ENCODE measurements at regions not wholly inside any gene's neighbourhood (a gene's known extent, or its start where the extent isn't known, plus 50 kb on each side); places are given as distances from the start of the nearest gene placed in this dataset.

- Histone ChIP-seq H3F3A (replicated peaks; ENCODE audit: low read depth) (no peaks in the 10 kb centered on the region), H3K4me2 (no peak overlapping the region), H4K20me1 (replicated peaks; ENCODE audit: insufficient read depth) (no peaks in the 10 kb centered on the region), H3K4me1 (ENCODE audit: insufficient read depth) (no peaks in the 10 kb centered on the region), H3K9me2 (ENCODE audit: insufficient read depth) (no peaks in the 10 kb centered on the region), H2AFZ (no peak overlapping the region), H3K79me2 (replicated peaks; ENCODE audit: insufficient read depth) (no peaks in the 10 kb centered on the region), H3K27ac (ENCODE audit: low read depth) (no peak overlapping the region), H3K27me3 (ENCODE audit: insufficient read depth) (no peaks in the 10 kb centered on the region), H3K4me3 (no peak overlapping the region), H3K36me3 (ENCODE audit: insufficient read depth) (no peaks in the 10 kb centered on the region)
- Mint-ChIP-seq H3K9me3 (no peaks in the 10 kb centered on the region; the same call in 2 of the 3 replicates), H3K27me3 (ENCODE audit: insufficient read depth, low read depth, poor library complexity) (no peaks in the 10 kb centered on the region), H3K4me1 (no peaks in the 10 kb centered on the region), H3K36me3 (ENCODE audit: low read depth) (no peaks in the 10 kb centered on the region), H3K27ac (no peak overlapping the region), H3K4me3 (no peak overlapping the region)
- DNase-seq (ENCODE audit: low spot score) = no peak
- TF ChIP-seq POLR2AphosphoS5 (IDR thresholded peaks at IDR 0.05; ENCODE audit: low read depth) = no peak
- no peak for TF ChIP-seq NANOG (IDR thresholded peaks at IDR 0.05; ENCODE audit: borderline replicate concordance)
- TF ChIP-seq JUNB (IDR thresholded peaks at IDR 0.05; ENCODE audit: unreplicated experiment) = no peak
- TF ChIP-seq ZNF114 (CRISPR knock-in tag; IDR thresholded peaks at IDR 0.05) = no peak
- no peak for TF ChIP-seq EZH2phosphoT487 (IDR thresholded peaks at IDR 0.05; ENCODE audit: unreplicated experiment)
- no peak for TF ChIP-seq CREB1 (CRISPR knock-in tag; IDR thresholded peaks at IDR 0.05; ENCODE audit: low read depth)
- TF ChIP-seq EZH2 (IDR thresholded peaks at IDR 0.05; ENCODE audit: low read depth, unreplicated experiment) = no peak
- TF ChIP-seq REST (IDR thresholded peaks at IDR 0.05; ENCODE audit: unreplicated experiment) = no peak
- no peak for TF ChIP-seq ETS1 (IDR thresholded peaks at IDR 0.05)
- ATAC-seq = no peak
Observed at GRCh38 chr12:73301530-73301929, 1029.4 kb downstream of the TRHDE start.

DNA sequence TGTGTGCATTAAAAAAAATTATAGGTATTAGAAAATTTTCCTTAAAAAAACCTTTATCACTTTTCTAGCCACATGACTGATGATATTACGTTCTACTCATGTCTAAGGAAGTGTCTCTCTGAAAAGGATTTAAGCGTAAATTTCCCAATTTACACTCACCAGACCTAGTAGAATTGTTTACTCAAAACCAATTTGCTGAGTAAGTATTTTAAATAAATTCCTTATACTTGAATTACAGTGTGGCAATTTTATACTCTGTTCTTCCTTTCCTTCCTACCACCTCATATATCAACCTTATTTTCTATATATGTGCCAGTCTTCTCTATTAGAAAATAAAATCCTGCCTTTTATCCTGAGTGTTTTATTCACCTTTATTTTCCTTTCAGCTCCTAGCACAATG, 1035.1 kb downstream of the TRHDE start:
- no peaks in the 10 kb centered on the region for H4K20me1 ChIP-seq (replicated peaks; ENCODE audit: insufficient read depth)
- H3K36me3 ChIP-seq (ENCODE audit: insufficient read depth) = no peaks in the 10 kb centered on the region
- H3K27ac Mint-ChIP-seq = no peak overlapping the region
- H3K36me3 Mint-ChIP-seq (ENCODE audit: low read depth) = no peaks in the 10 kb centered on the region
- DNase-seq (ENCODE audit: low spot score) = no peak
- no peak overlapping the region for H3K4me3 ChIP-seq
- H3K9me3 Mint-ChIP-seq = no peaks in the 10 kb centered on the region; the same call in 1 of the 3 replicates
- H3K27ac ChIP-seq (ENCODE audit: low read depth) = no peak overlapping the region
- no peaks in the 10 kb centered on the region for H3K9me2 ChIP-seq (ENCODE audit: insufficient read depth)
- no peak overlapping the region for H2AFZ ChIP-seq
- TF ChIP-seq ETS1 (IDR thresholded peaks at IDR 0.05) = no peak
- no peak for TF ChIP-seq POLR2AphosphoS5 (IDR thresholded peaks at IDR 0.05; ENCODE audit: low read depth)
- no peak for TF ChIP-seq ZNF331 (CRISPR knock-in tag; IDR thresholded peaks at IDR 0.05; ENCODE audit: low read depth)
- no peak for TF ChIP-seq STAT1 (IDR thresholded peaks at IDR 0.05; ENCODE audit: unreplicated experiment)
- no peak for TF ChIP-seq EZH2phosphoT487 (IDR thresholded peaks at IDR 0.05; ENCODE audit: unreplicated experiment)
- no peak for TF ChIP-seq JUNB (IDR thresholded peaks at IDR 0.05; ENCODE audit: unreplicated experiment)
- TF ChIP-seq ZNF114 (CRISPR knock-in tag; IDR thresholded peaks at IDR 0.05) = no peak
- TF ChIP-seq REST (IDR thresholded peaks at IDR 0.05; ENCODE audit: unreplicated experiment) = no peak
- H3F3A ChIP-seq (replicated peaks; ENCODE audit: low read depth) = no peaks in the 10 kb centered on the region
- peaks cover under 1% of the 10 kb centered on the region for H3K27me3 Mint-ChIP-seq (ENCODE audit: insufficient read depth, low read depth, poor library complexity)
- no peak overlapping the region for H3K4me3 Mint-ChIP-seq
- no peaks in the 10 kb centered on the region for H3K79me2 ChIP-seq (replicated peaks; ENCODE audit: insufficient read depth)
- no peaks in the 10 kb centered on the region for H3K27me3 ChIP-seq (ENCODE audit: insufficient read depth)
- no peaks in the 10 kb centered on the region for H3K4me1 Mint-ChIP-seq
- H3K4me1 ChIP-seq (ENCODE audit: insufficient read depth) = no peaks in the 10 kb centered on the region
- no peak overlapping the region for H3K4me2 ChIP-seq
- no peak for ATAC-seq

All from GM23338 (cell line).